GM12878 (cell line): ENCODE measurements at regions not wholly inside any gene's neighbourhood (a gene's known extent, or its start where the extent isn't known, plus 50 kb on each side); places are given as distances from the start of the nearest gene placed in this dataset.

Experiments used
- ATAC-seq: fragments of 200-7000 bp; cut with Tn5 transposase; 3 replicates; pipeline ENCODE4 v1.9.1; 2020; ENCODE audit warnings: mild to moderate bottlenecking, moderate library complexity
- BruUV-seq: library from RNA; stranded (reverse); fragments of 400-500 nt; replicated peaks from 2 replicates; lab custom pipeline; 2021; lab: Mats Ljungman, UMichigan
- CTCF ChIA-PET: fragments of 300-600 bp; sonication (Branson Sonifier 250); formaldehyde crosslinking; extraction: SDS; loops from one replicate; lab custom pipeline; 2021; ENCODE audit warnings: inconsistent platforms; lab: Yijun Ruan, JAX
- POLR2A ChIA-PET: fragments of 350-600 bp; formaldehyde crosslinking; extraction: SDS; loops from one replicate; lab custom pipeline; 2021; ENCODE audit warnings: inconsistent platforms; lab: Charles Lee
- RAD21 ChIA-PET: fragments of 300-600 bp; sonication (Branson Sonifier 250); formaldehyde crosslinking; loops from one replicate; lab custom pipeline; 2023; ENCODE audit warnings: antibody characterized with exemption; ENCODE audit not compliant: unreplicated experiment; lab: Charles Lee
- SMC1A ChIA-PET: fragments of 300-600 bp; sonication (Branson Sonifier 250); formaldehyde crosslinking; loops from one replicate; lab custom pipeline; 2023; ENCODE audit not compliant: unreplicated experiment, uncharacterized antibody; lab: Charles Lee
- DNase-seq: peaks from one replicate; pipeline ENCODE4 v3.0.0-alpha.2; 2011; ENCODE audit warnings: low read depth, low spot score
- FAIRE-seq: peaks from 3 replicates; lab custom pipeline; 2011; peaks lifted over from hg19 to GRCh38; lab: Jason Lieb, UNC
- H2AFZ ChIP-seq: 2 replicates; pipeline ENCODE4 v1.6.0; 2011; ENCODE audit warnings: low read depth, low read length, control low read depth; ENCODE audit not compliant: control insufficient read depth
- H3K27ac ChIP-seq: 2 replicates; pipeline ENCODE4 v1.5.1; 2011; ENCODE audit warnings: control low read depth; ENCODE audit not compliant: control insufficient read depth, insufficient read depth
- H3K27me3 ChIP-seq, 2 experiments: replicated peaks in 1 of 2; 2 replicates each; pipeline versions ENCODE4 v1.6.0 to v1.6.1; 2011; ENCODE audit warnings: low read length in 1 of 2; ENCODE audit not compliant: control insufficient read depth in 2 of 2, insufficient read depth in 2 of 2
- H3K36me3 ChIP-seq, 2 experiments: 2 replicates each; pipeline ENCODE4 v1.5.1; 2011; ENCODE audit warnings: low read length in 1 of 2; ENCODE audit not compliant: control insufficient read depth in 2 of 2, insufficient read depth in 2 of 2
- H3K4me1 ChIP-seq: 2 replicates; pipeline ENCODE4 v1.6.1; 2011; ENCODE audit warnings: mild to moderate bottlenecking, low read length, moderate library complexity, mixed read lengths; ENCODE audit not compliant: control insufficient read depth, insufficient read depth
- H3K4me2 ChIP-seq: 2 replicates; pipeline ENCODE4 v1.6.0; 2011; ENCODE audit warnings: control low read depth; ENCODE audit not compliant: control insufficient read depth, insufficient read depth
- H3K4me3 ChIP-seq: fragments of 200-600 bp; sonication (generic); 2 replicates; pipeline ENCODE4 v1.5.1; 2016
- H3K79me2 ChIP-seq: 2 replicates; pipeline ENCODE4 v1.6.0; 2011; ENCODE audit warnings: low read length; ENCODE audit not compliant: control insufficient read depth, insufficient read depth
- H3K9ac ChIP-seq: 2 replicates; pipeline ENCODE4 v1.8.0; 2011; ENCODE audit warnings: low read length, control low read depth, mixed read lengths; ENCODE audit not compliant: control insufficient read depth, insufficient read depth
- H3K9me3 ChIP-seq: replicated peaks from 3 replicates; pipeline ENCODE4 v1.5.1; 2011; ENCODE audit warnings: mild to moderate bottlenecking, low read length; ENCODE audit not compliant: control insufficient read depth, insufficient read depth
- H4K20me1 ChIP-seq: 2 replicates; pipeline ENCODE4 v1.6.0; 2011; ENCODE audit not compliant: control insufficient read depth, insufficient read depth
- CEBPB ChIP-seq, 2 experiments: fragments of 150-350 bp in 1 of 2; IDR thresholded peaks; 2 replicates each; pipeline ENCODE4 v1.6.1; 2012 to 2014; ENCODE audit warnings: low read depth in 2 of 2, low read length in 2 of 2, borderline replicate concordance in 1 of 2, inconsistent platforms in 1 of 2
- CTCF ChIP-seq, 3 experiments: IDR thresholded peaks in 2 of 3; conservative IDR thresholded peaks in 1 of 3; 2 replicates each; pipeline ENCODE4 v1.5.1; 2011; ENCODE audit warnings: low read depth in 3 of 3, low read length in 3 of 3, mild to moderate bottlenecking in 3 of 3, control low read depth in 2 of 3, moderate library complexity in 2 of 3, inconsistent platforms in 1 of 3, mixed read lengths in 1 of 3; ENCODE audit not compliant: control insufficient read depth in 2 of 3, insufficient read depth in 1 of 3; ENCODE audit errors: extremely low read depth in 1 of 3
- ELK1 ChIP-seq: IDR thresholded peaks from 2 replicates; pipeline ENCODE4 v1.6.1; 2012; ENCODE audit warnings: low read depth, low read length, improper control_type of control experiment
- HCFC1 ChIP-seq: fragments of 150-350 bp; IDR thresholded peaks from 2 replicates; pipeline ENCODE4 v1.6.1; 2014; ENCODE audit warnings: low read length
- STAT1 ChIP-seq: fragments of 450-650 bp; conservative IDR thresholded peaks from 2 replicates; pipeline ENCODE4 v1.6.1; 2014; ENCODE audit warnings: antibody characterized with exemption, mild to moderate bottlenecking
- STAT3 ChIP-seq: IDR thresholded peaks from 2 replicates; pipeline ENCODE4 v1.6.1; 2011; ENCODE audit warnings: low read depth, low read length, improper control_type of control experiment
- WGBS: methylation state at CpG from one replicate; pipeline ENCODE4 v1.1.6; 2016; ENCODE audit warnings: low lambda C conversion rate; ENCODE audit not compliant: insufficient replicate concordance, insufficient coverage; ENCODE audit errors: missing lambda C conversion rate; 5-methylcytosine and 5-hydroxymethylcytosine counted together
- in situ Hi-C: fragments of 300-500 bp; cut with MboI; formaldehyde crosslinking; loops from 9 replicates; pipeline ENCODE4 v1.14.3; 2018; ENCODE audit warnings: mixed read lengths
- intact Hi-C: fragments of 100-400 bp; cut with micrococcal nuclease; formaldehyde crosslinking; loops from one replicate; pipeline ENCODE4 v1.14.2; 2022; ENCODE audit not compliant: unreplicated experiment

GRCh38 chr5:4921929-4922328 lies 218.2 kb upstream of the ADAMTS16 start:
- Histone ChIP-seq H3K4me1 (no peaks in the 10 kb centered on the region), H3K36me3 (no peaks in the 10 kb centered on the region), H3K79me2 (no peaks in the 10 kb centered on the region), H3K4me2 (no peak overlapping the region), H3K27me3 (no peaks in the 10 kb centered on the region), H3K9ac (no peak overlapping the region), H3K4me3 (no peak overlapping the region), H3K9me3 (no peaks in the 10 kb centered on the region), H2AFZ (no peak overlapping the region), H4K20me1 (no peaks in the 10 kb centered on the region), H3K27ac (no peak overlapping the region)
- ChIA-PET POLR2A (no interaction called here), RAD21 (no interaction called here), SMC1A (no interaction called here), CTCF (no interaction called here)
- in situ Hi-C loops (no loop called here), intact Hi-C loops (no loop called here)
- TF ChIP-seq CEBPB (IDR thresholded peaks at IDR 0.05; ENCODE audit: borderline replicate concordance in 1 of 2, low read depth in 2 of 2, low read length in 2 of 2) (no peak), HCFC1 (no peak), STAT1 (no peak), CTCF (IDR thresholded peaks at IDR 0.05 in 2 of 3, conservative IDR thresholded peaks at IDR 0.05 in 1 of 3; ENCODE audit: control insufficient read depth in 2 of 3, extremely low read depth in 1 of 3, insufficient read depth in 1 of 3, low read depth in 3 of 3, low read length in 3 of 3) (no peak), ELK1 (no peak), STAT3 (no peak)
- BruUV-seq = no TSS peak
- WGBS = 13% methylated on average over 5 of the region's 5 CpGs
- no peak for DNase-seq
- no peak for FAIRE-seq
- no peak for ATAC-seq
